ENCODE measurements at regions not wholly inside any gene's neighbourhood (a gene's known extent, or its start where the extent isn't known, plus 50 kb on each side); places are given as distances from the start of the nearest gene placed in this dataset.

DNA sequence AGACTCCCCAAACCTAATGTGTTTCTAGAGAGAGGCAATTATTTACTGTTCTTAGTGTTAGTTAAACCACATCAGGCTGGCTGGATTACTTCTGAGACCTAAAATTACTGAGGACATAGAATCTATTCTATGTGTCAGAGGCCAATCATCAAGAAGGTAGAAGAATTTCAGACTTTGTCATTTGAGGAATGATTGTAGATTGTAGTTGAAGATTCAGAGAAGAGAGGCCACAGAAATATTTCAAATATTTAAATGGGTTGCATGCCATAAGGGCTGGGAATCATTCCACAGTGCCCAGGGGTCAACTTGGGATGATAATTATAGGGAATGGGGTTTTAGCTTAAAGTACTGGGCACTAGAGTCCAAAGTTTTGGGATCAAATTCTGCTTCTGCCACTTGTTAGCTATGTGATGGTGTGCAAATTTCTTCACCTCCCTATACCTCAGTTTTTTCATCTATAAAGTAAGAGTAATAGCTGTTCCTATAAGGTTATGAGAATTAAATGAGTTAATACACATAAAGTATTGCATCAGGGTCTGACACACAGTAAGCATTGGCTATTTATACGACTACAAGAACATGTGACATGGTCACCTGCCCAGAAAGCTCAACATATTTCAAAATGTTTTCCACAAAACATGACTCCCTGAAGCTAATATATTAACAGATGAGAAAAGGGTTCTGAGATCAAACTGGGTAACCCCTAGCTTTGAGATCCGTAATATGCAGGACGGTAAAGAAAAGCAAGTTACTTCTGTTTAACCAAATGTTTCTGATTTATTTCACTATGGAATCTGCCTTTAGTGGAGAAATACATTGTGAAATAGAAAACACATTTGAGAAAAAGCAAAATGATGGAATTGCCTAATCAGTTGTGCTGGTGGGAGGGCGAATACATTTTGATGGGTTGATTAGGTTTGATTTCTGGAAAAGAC, 69.7 kb upstream of the SPAG17 start:
- TF ChIP-seq EZH2phosphoT487 (IDR thresholded peaks at IDR 0.05; ENCODE audit: insufficient read depth, low read depth): no peak
- no peak for TF ChIP-seq EZH2 (IDR thresholded peaks at IDR 0.05; ENCODE audit: insufficient read depth, poor library complexity, severe bottlenecking)

Measured in GM23248 (cell line).